GM21619 (cell line): ENCODE measurements at regions not wholly inside any gene's neighbourhood (a gene's known extent, or its start where the extent isn't known, plus 50 kb on each side); places are given as distances from the start of the nearest gene placed in this dataset.

ENCODE experiments used
- ATAC-seq: cut with Tn5 transposase; IDR thresholded peaks from one replicate; pipeline ENCODE4 v1.9.1; 2021; ENCODE audit not compliant: unreplicated experiment

DNA sequence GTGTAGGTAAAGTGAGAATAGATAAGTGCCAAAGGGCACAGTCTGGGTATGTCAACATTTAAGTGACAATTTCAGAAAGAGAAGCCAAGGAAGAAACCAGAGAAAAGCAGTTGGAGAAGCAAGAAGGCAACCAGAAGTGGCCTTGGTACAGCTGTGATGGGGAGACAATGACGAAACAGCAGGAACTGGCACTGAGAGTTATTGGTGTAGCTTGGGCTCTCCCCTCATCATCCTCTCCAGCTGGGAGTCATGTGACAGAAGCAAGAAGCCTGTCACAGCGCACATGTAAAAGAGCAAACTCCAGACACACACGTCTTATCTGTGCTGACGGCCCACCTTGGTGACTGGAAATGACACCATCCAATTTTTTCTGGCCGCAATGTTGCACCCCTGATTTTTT lies 203.3 kb upstream of the NUDT4 start:
- ATAC-seq: no peak

GRCh38 chr12:93176165-93176564 lies 201.6 kb upstream of the NUDT4 start:
- ATAC-seq: no peak

DNA sequence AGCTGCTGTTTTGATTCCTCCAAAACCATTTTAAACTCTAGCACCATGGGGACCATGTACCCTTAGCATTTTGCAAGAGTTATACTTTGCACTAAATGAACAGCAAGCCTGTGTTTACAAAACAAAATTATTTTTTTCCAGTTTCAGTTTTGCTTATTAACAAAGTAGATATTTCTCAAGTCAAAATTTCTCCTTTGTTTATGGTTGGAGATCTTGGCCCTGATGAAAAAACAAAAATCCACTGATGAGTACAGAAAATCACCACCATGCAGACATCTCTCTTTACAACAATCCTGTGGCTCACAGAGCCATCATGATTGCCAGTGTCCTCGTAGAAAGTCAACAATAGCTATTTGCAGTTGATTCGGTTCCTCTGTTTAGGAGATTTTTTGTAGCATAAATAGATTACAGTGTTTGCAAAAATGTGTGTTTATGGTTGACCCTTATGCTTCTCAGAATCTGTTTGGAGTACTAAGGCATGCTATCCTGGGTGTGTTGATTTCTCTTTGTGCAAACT lies 201.1 kb upstream of the NUDT4 start:
- ATAC-seq: no peak

- no peak for ATAC-seq
Measured at GRCh38 chr12:93177208-93178153, 200.2 kb upstream of the NUDT4 start.

- no peak for ATAC-seq
Measured at GRCh38 chr12:93178154-93178878, 199.4 kb upstream of the NUDT4 start.

DNA sequence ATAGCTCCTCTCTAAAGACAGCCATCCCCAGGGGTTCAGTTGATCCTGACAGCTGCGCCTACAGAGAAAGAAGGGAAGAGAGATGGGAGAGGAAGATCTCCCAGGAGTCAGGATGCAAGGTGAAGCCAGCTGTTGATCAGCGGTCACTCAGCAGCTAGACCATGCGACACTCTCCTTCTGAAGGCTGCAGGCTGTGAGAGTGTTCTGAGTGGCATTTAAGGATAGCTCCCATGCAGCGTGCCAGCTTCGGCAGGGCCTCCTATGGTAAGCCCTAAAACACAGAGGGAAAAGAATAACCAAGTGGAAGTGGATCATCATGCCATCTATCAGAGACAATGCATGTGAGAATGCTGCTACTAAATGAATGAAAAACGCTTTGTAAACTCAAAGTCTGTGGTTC lies 197.9 kb upstream of the NUDT4 start:
- no peak for ATAC-seq

GRCh38 chr12:93180566-93180965 lies 197.2 kb upstream of the NUDT4 start:
- no peak for ATAC-seq

- ATAC-seq: no peak
Measured at GRCh38 chr12:93181409-93181965, 196.2 kb upstream of the NUDT4 start.

DNA sequence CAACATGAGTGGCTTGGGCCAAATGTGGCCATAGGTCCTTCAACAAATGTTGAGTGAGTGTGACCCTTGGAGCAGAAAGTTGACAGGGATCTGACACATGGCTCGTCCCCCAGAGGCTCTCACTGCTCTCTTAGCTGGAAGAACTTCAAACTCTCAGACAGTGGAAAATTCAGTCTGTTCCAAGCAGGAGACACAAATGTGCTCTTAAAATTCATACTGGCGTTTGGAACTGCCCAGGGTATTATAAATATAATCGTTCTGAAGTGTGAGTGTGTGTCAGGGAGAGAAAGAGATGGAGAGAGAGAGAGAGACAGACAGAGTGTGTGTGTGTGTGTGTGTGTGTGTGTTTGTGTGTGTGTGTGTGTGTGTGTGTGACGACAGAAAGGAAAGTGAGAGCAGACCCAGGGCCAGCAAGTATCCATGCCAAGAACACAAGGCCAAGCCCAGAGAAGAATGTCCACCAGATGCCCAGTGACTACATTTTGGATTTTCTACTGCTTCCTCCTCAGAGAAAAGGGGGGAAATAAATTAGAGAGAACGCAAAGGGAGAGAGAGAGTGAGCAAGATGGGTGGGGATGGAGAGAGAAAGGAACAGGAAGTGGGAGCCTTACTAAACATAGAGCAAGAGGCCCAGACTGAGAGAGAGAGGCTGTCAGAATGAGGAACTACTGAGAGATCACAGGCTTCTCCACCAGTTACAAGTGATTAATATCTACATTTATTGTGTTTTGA lies 193.6 kb upstream of the NUDT4 start:
- ATAC-seq: peak; percentile 77

DNA sequence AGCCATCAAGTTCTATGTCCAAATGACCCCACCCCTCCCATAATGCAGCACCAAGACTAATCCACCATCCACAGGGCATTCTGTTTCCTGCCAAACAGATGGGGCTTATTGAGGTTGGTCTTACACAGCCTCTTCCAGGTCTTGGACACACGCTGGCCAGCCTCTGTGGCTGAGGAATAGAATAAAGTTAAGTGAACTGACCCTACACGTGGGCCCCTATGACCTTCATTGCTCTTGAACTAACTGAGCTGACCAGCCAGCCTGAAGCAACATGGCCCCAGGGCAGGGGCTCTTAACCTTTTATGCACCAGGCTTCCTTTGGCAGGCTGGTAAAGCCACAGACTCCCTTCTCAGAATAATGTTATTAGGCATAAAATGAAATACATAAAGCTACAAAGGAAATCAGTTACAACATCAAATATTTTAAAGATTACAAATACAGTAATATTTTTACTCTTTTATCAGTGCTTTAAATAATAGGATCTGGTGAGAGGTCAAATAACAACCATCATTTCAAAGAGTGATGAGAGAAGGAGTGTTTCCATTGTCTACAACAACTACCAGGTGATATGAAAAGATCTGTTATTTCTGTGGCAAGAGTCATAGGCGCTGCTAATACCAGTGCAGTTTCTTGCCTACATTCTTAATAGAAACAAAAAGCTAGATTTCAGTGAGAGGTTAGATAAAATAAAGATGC lies 192.9 kb upstream of the NUDT4 start:
- ATAC-seq: no peak

DNA sequence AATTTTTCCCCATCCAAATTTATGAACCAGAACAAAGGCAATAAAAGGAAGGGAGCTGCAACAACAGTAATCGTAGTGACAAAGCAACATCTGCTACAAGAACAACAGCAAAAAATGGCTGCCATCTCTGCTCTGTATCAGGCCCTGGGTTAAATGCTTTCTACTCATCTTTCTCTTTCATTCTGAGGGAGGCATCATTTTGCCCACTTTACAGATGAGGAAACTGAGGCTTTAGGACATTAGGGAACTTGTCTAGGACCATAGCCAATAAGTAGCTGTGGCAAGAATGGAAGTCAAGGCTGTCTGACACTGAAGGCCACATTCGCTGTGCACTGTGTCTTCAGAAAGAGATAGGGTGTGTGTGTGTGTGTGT lies 192.4 kb upstream of the NUDT4 start:
- ATAC-seq: no peak

- ATAC-seq: no peak
Measured at GRCh38 chr12:93186131-93186530, 191.6 kb upstream of the NUDT4 start.

GRCh38 chr12:93186621-93187020 lies 191.1 kb upstream of the NUDT4 start:
- no peak for ATAC-seq

DNA sequence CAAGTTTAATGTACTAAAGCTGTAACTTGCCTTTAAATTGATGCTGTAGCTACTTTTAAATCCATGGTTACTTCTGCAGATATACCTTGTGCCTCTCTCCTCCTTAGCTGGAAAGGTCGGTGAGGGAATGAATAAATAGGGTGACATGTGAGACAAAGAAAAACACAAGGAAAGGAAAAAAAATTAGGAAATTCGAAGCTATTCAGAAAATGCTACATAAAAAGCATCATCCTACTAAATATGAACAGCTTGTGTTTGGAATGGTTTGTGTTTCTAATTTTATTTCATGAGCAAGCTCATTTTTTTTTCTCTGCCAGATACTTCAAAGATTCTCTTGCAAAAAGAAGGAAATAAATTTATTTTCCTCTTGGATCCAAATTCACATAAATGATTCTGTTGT lies 186.3 kb upstream of the NUDT4 start:
- no peak for ATAC-seq

DNA sequence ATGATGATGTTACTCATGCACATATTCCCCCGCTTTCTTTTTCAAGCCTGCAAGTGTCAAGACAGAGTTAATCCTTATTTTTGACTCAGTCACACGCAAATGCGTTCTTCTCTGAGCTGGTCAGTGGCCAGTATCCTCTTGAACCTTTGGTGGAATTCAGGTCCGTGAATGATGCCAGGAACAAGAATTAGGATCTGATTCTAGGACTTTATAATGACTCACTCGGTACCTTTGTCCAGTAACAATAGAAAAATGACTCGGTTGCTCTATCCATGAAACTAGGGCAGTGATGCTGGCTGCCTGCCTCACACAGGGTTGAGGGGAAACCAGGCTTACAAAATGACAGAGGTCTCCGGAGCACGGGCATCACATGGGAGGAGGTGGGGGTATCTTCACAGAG lies 185.8 kb upstream of the NUDT4 start:
- ATAC-seq: no peak

- ATAC-seq: no peak
Measured at GRCh38 chr12:93192878-93193277, 184.8 kb upstream of the NUDT4 start.

- ATAC-seq: no peak
Measured at GRCh38 chr12:93195511-93195910, 182.2 kb upstream of the NUDT4 start.

DNA sequence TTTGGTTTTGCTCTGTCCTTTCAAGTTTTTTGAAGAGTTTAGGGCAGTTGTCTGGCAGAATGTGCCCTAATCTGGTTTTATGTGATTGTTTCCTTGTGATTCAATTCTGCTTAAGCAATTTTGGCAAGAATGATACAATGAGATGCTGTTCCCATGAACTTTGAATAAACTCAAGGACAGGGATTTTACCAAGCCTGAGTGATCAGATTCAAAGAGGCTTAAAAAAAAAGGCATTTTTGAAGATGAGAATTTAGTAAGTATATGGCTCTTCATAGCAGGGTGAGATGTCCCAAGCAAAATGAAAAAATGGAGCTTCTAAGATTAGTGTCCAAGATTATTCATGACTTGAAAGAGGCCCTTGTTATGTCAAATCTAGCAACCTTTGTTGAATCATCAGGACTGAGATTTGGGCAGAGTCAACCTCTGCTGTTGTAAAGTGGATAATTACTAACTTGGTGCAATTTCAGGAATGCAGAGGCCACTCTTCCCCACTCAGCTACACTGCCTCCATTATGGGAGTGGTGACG lies 180.6 kb upstream of the NUDT4 start:
- ATAC-seq: no peak

GRCh38 chr12:93198086-93198485 lies 179.6 kb upstream of the NUDT4 start:
- ATAC-seq: no peak

- ATAC-seq: no peak
Measured at GRCh38 chr12:93199831-93200236, 177.9 kb upstream of the NUDT4 start.
